DND-41 (cell line): ENCODE measurements at regions not wholly inside any gene's neighbourhood (a gene's known extent, or its start where the extent isn't known, plus 50 kb on each side); places are given as distances from the start of the nearest gene placed in this dataset.

Source experiments
- CTCF ChIP-seq: IDR thresholded peaks from 2 replicates; pipeline ENCODE4 v1.5.1; 2012; ENCODE audit warnings: borderline replicate concordance, low read length, moderate library complexity, mild to moderate bottlenecking; ENCODE audit not compliant: poor library complexity, severe bottlenecking; ENCODE audit errors: extremely low read depth
- EZH2 ChIP-seq: IDR thresholded peaks from 3 replicates; pipeline ENCODE4 v1.6.1; 2012; ENCODE audit warnings: borderline replicate concordance, low read depth, mild to moderate bottlenecking, moderate library complexity, low read length, inconsistent platforms; ENCODE audit not compliant: severe bottlenecking

- TF ChIP-seq EZH2 (no peak), CTCF (no peak)
Measured at GRCh38 chr2:236714080-236714479, 144.5 kb downstream of the ACKR3 start.
